ENCODE measurements at regions not wholly inside any gene's neighbourhood (a gene's known extent, or its start where the extent isn't known, plus 50 kb on each side); places are given as distances from the start of the nearest gene placed in this dataset.

DNA sequence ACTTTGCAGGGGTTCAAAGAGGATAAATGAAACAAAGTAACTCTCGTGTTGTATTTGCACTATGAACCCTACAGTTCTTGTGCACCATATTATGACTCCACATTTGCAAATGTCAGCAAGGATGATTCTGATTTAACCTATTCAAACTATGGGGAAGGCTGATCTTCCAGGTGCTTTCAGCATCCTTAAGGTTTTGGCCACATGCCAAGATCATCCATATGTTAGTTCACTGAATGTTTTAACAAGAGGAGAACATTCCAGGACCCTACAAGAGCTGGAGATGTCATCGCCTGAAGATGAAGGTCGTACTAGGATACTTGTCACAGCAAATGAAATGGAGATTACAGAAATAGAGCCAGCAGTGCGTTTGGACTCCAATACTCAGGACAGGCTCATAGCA lies 114.2 kb downstream of the DHRS2 start:
- TF ChIP-seq, protein P1, sequence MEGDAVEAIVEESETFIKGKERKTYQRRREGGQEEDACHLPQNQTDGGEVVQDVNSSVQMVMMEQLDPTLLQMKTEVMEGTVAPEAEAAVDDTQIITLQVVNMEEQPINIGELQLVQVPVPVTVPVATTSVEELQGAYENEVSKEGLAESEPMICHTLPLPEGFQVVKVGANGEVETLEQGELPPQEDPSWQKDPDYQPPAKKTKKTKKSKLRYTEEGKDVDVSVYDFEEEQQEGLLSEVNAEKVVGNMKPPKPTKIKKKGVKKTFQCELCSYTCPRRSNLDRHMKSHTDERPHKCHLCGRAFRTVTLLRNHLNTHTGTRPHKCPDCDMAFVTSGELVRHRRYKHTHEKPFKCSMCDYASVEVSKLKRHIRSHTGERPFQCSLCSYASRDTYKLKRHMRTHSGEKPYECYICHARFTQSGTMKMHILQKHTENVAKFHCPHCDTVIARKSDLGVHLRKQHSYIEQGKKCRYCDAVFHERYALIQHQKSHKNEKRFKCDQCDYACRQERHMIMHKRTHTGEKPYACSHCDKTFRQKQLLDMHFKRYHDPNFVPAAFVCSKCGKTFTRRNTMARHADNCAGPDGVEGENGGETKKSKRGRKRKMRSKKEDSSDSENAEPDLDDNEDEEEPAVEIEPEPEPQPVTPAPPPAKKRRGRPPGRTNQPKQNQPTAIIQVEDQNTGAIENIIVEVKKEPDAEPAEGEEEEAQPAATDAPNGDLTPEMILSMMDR (IDR thresholded peaks at IDR 0.05 in 4 of 5, conservative IDR thresholded peaks at IDR 0.05 in 1 of 5) = no peak
- no peak for TF ChIP-seq POLR2A (IDR thresholded peaks at IDR 0.05)
